CD4-positive, alpha-beta memory T cell (primary cell): ENCODE measurements at regions not wholly inside any gene's neighbourhood (a gene's known extent, or its start where the extent isn't known, plus 50 kb on each side); places are given as distances from the start of the nearest gene placed in this dataset.
"Not testable (repeated sequence)": the region's sequence is repeated elsewhere in the genome, so short reads cannot be mapped to it uniquely, and the experiment has no call there.

ENCODE experiments used
- CTCF ChIA-PET: fragments of 350-600 bp; sonication (Branson Sonifier 250); formaldehyde crosslinking; loops from one replicate; lab custom pipeline; 2021; ENCODE audit warnings: inconsistent platforms; ENCODE audit not compliant: partially characterized antibody; lab: Charles Lee
- POLR2A ChIA-PET: fragments of 350-600 bp; sonication (Branson Sonifier 250); formaldehyde crosslinking; loops from one replicate; lab custom pipeline; 2021; ENCODE audit not compliant: partially characterized antibody; lab: Charles Lee
- DNase-seq, 5 donors: peaks; one replicate each; pipeline versions ENCODE4 v3.0.0 to v3.0.0-alpha.2; 2020 to 2022; ENCODE audit warnings: mixed read lengths in 1 of 5
- H3K27ac ChIP-seq: one replicate; pipeline ENCODE4 v1.7.0; 2013; ENCODE audit warnings: low read depth, low read length
- H3K27me3 ChIP-seq: 2 replicates; pipeline ENCODE4 v1.7.0; 2013; ENCODE audit warnings: mild to moderate bottlenecking, low read length, moderate library complexity; ENCODE audit not compliant: insufficient read depth
- H3K36me3 ChIP-seq: 2 replicates; pipeline ENCODE4 v1.7.0; 2013; ENCODE audit warnings: mild to moderate bottlenecking, low read length, moderate library complexity; ENCODE audit not compliant: insufficient read depth
- H3K4me1 ChIP-seq: 2 replicates; pipeline ENCODE4 v1.7.0; 2013; ENCODE audit warnings: mild to moderate bottlenecking, low read length, moderate library complexity; ENCODE audit not compliant: insufficient read depth
- H3K4me3 ChIP-seq, 2 donors: one replicate each; pipeline ENCODE4 v1.7.0; 2013; ENCODE audit warnings: low read length in 2 of 2, mild to moderate bottlenecking in 1 of 2
- H3K9me3 ChIP-seq, 2 donors: one replicate each; pipeline ENCODE4 v1.7.0; 2013; ENCODE audit warnings: low read length in 2 of 2, control low read depth in 1 of 2; ENCODE audit not compliant: control insufficient read depth in 1 of 2
- H3K27ac Mint-ChIP-seq, 7 donors: one replicate each; pipeline ENCODE4 v1.8.0; 2020 to 2021; ENCODE audit warnings: mixed read lengths in 7 of 7, mild to moderate bottlenecking in 6 of 7, inconsistent platforms in 3 of 7, moderate library complexity in 3 of 7
- H3K27me3 Mint-ChIP-seq, 2 donors: one replicate each; pipeline ENCODE4 v1.8.0; 2020 to 2021; ENCODE audit warnings: mixed read lengths in 2 of 2
- H3K36me3 Mint-ChIP-seq, 2 donors: one replicate each; pipeline ENCODE4 v1.8.0; 2020 to 2021; ENCODE audit warnings: mixed read lengths in 2 of 2, inconsistent platforms in 1 of 2, mild to moderate bottlenecking in 1 of 2
- H3K4me1 Mint-ChIP-seq, 4 donors: one replicate each; pipeline ENCODE4 v1.8.0; 2020 to 2021; ENCODE audit warnings: mixed read lengths in 4 of 4, mild to moderate bottlenecking in 1 of 4
- H3K4me3 Mint-ChIP-seq, 8 donors: one replicate each; pipeline ENCODE4 v1.8.0; 2020 to 2021; ENCODE audit warnings: mixed read lengths in 8 of 8, mild to moderate bottlenecking in 7 of 8, moderate library complexity in 6 of 8, inconsistent platforms in 3 of 8
- H3K9me3 Mint-ChIP-seq, 8 donors: one replicate each; pipeline ENCODE4 v1.8.0; 2020 to 2021; ENCODE audit warnings: mixed read lengths in 8 of 8, mild to moderate bottlenecking in 5 of 8, inconsistent platforms in 3 of 8, moderate library complexity in 1 of 8
- intact Hi-C: fragments of 100-400 bp; cut with micrococcal nuclease; formaldehyde crosslinking; loops from one replicate; pipeline ENCODE4 v1.15.1; 2023

GRCh38 chr18:54465502-54465901 is 107.8 kb downstream of the C18orf54 start:
- H3K36me3 Mint-ChIP-seq, result no peaks in the 10 kb centered on the region
- H3K4me1 ChIP-seq, result no peaks in the 10 kb centered on the region
- H3K4me3 ChIP-seq, result no peak overlapping the region
- intact Hi-C loops, result no loop called here
- no peak for DNase-seq
- ChIA-PET CTCF (no interaction called here), POLR2A (no interaction called here)
- H3K4me3 Mint-ChIP-seq, result no peak overlapping the region
- H3K36me3 ChIP-seq, result no peaks in the 10 kb centered on the region
- H3K4me1 Mint-ChIP-seq, result no peaks in the 10 kb centered on the region
- H3K27ac ChIP-seq, result no peak overlapping the region
- H3K27me3 Mint-ChIP-seq, result peaks cover 0 to under 1% of the 10 kb centered on the region in 2 donors
- no peak overlapping the region for H3K27ac Mint-ChIP-seq
- no peaks in the 10 kb centered on the region for H3K9me3 ChIP-seq
- H3K9me3 Mint-ChIP-seq, result peaks cover 0 to 9% (median under 1%) of the 10 kb centered on the region in 8 donors
- H3K27me3 ChIP-seq, result no peaks in the 10 kb centered on the region

DNA sequence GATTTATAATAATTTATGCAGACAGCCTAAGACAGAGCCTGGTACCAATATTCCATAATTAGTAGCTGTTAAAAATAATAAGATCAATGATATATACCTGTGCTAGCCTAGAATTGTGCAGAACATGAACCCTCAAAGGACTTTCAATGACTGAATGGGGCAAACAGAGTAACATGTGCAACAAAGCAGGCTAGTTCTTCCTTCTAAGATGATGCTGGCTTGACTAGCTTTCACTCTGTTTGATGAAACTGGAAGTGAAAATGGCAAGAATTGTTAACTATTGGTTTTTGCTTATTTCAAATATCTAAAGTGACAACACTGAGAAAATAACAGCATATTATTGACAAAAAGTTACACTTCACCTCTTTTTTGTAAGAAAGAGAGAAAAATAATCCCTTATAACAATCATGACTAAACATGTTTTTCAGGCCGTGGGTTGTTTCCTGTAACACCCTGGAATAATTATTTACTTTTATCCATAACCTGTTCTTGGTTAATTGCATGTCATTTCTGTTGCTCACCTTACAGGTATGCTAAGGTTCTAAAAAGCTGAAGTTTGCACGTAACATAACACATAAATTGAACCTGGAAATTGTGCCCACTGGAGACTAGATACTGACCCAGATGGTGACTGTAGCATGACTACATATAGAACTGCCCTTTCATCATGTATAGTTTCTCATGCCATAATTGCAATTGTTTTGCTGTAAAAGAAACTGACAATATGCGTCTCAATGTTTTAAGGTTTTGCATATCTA is 108.7 kb downstream of the C18orf54 start:
- no peak overlapping the region for H3K27ac ChIP-seq
- CTCF ChIA-PET, result no interaction called here
- Mint-ChIP-seq H3K9me3 (peaks cover 0 to 9% (median under 1%) of the 10 kb centered on the region in 8 donors), H3K27me3 (peaks cover 3 to 5% of the 10 kb centered on the region in 2 donors), H3K4me1 (no peaks in the 10 kb centered on the region), H3K4me3 (no peak overlapping the region), H3K27ac (no peak overlapping the region), H3K36me3 (no peaks in the 10 kb centered on the region)
- no peak for DNase-seq
- intact Hi-C loops, result no loop called here
- POLR2A ChIA-PET, result no interaction called here
- H3K4me3 ChIP-seq, result no peak overlapping the region
- no peaks in the 10 kb centered on the region for H3K9me3 ChIP-seq
- H3K27me3 ChIP-seq, result no peaks in the 10 kb centered on the region
- no peaks in the 10 kb centered on the region for H3K36me3 ChIP-seq
- no peaks in the 10 kb centered on the region for H3K4me1 ChIP-seq

- H3K4me3 ChIP-seq, result no peak overlapping the region
- no peak overlapping the region for H3K4me3 Mint-ChIP-seq
- H3K4me1 ChIP-seq, result no peaks in the 10 kb centered on the region
- H3K27me3 Mint-ChIP-seq, result peaks cover 6 to 10% of the 10 kb centered on the region in 2 donors
- no peaks in the 10 kb centered on the region for H3K27me3 ChIP-seq
- DNase-seq, result no peak
- H3K9me3 ChIP-seq, result no peaks in the 10 kb centered on the region
- H3K27ac Mint-ChIP-seq, result no peak overlapping the region
- no peaks in the 10 kb centered on the region for H3K36me3 Mint-ChIP-seq
- intact Hi-C loops, result no loop called here
- peaks cover 0 to 2% (median 0%) of the 10 kb centered on the region in 8 donors for H3K9me3 Mint-ChIP-seq
- no peaks in the 10 kb centered on the region for H3K36me3 ChIP-seq
- ChIA-PET CTCF (no interaction called here), POLR2A (no interaction called here)
- H3K4me1 Mint-ChIP-seq, result no peaks in the 10 kb centered on the region
- H3K27ac ChIP-seq, result no peak overlapping the region
Measured at GRCh38 chr18:54479365-54479764, 111.7 kb upstream of the DYNAP start.

DNA sequence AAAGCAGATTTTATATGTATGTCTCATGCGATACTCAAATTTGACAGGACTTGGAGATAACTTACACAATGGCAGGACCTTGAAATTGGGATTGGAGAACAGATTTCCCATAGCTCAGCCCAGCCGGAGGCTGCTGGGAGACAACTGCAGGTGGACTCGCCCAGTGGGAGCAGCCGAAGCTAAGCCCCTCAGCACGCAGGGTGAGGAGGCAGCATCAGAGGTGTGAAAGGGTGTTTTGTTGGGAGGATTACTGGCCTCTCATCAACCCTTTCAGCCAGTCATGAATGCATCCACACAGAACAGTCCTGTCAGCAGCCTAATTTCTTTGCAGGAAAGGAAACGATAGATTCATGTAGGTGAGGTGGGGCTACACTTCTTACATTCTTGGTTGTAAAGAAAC is 110.4 kb upstream of the DYNAP start:
- CTCF ChIA-PET, result no interaction called here

GRCh38 chr18:54502451-54502850 is 88.6 kb upstream of the DYNAP start:
- H3K36me3 ChIP-seq, intact Hi-C loops, H3K4me1 Mint-ChIP-seq, H3K27ac ChIP-seq, H3K4me1 ChIP-seq, DNase-seq, H3K4me3 Mint-ChIP-seq, H3K27me3 ChIP-seq, H3K4me3 ChIP-seq, H3K36me3 Mint-ChIP-seq, H3K27ac Mint-ChIP-seq, H3K9me3 ChIP-seq, H3K27me3 Mint-ChIP-seq, CTCF ChIA-PET, H3K9me3 Mint-ChIP-seq, POLR2A ChIA-PET: not testable (repeated sequence)

More for the DNA sequence above, 110.4 kb upstream of the DYNAP start:
- DNase-seq, result no peak
- H3K36me3 ChIP-seq, result no peaks in the 10 kb centered on the region
- Mint-ChIP-seq H3K4me3 (no peak overlapping the region), H3K9me3 (peaks cover 0 to 2% (median 0%) of the 10 kb centered on the region in 8 donors), H3K36me3 (no peaks in the 10 kb centered on the region), H3K27me3 (peaks cover 4 to 14% of the 10 kb centered on the region in 2 donors), H3K4me1 (no peaks in the 10 kb centered on the region), H3K27ac (no peak overlapping the region)
- no peak overlapping the region for H3K27ac ChIP-seq
- no peak overlapping the region for H3K4me3 ChIP-seq
- H3K27me3 ChIP-seq, result no peaks in the 10 kb centered on the region
- H3K4me1 ChIP-seq, result no peaks in the 10 kb centered on the region
- no peaks in the 10 kb centered on the region for H3K9me3 ChIP-seq
- intact Hi-C loops, result no loop called here
- POLR2A ChIA-PET, result no interaction called here

DNA sequence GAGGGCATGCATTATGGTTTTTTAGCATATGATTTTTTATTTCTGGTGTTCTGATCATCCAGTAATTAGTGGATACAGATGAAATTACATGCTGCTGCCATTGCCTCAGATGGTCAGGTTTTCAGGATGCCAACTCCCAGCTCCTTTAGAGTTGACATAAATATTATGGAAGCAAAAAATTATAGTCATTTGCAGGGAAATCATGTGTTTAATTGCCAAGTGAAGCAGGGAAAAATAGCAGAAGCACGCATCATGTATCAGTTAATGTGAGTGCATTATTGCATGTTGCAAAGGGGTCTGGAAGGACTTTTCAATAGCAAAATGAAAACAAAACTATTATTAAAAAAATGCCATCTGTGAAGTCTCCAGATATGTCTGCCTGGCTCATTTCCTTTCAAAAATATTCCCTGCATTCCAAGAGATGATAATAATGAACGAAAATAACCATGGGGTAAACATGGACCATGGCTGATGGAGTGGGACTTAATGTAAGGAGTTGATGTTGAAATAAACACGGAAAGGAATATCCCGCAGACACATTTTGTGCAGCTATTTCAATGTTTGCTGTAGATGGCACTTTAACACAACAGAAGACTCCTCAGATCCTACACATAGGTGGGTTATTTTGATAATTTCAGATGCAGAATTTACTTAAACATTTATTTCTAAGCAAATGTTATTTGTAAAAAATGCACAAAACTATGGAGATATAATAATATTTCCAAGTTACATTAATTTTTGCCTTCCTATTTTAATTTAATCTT is 87.7 kb upstream of the DYNAP start:
- H3K9me3 Mint-ChIP-seq, result no peaks in the 10 kb centered on the region
- H3K4me1 Mint-ChIP-seq, result no peaks in the 10 kb centered on the region
- CTCF ChIA-PET, result no interaction called here
- DNase-seq, result no peak
- Histone ChIP-seq H3K36me3 (no peaks in the 10 kb centered on the region), H3K4me1 (no peaks in the 10 kb centered on the region), H3K9me3 (no peaks in the 10 kb centered on the region), H3K4me3 (no peak overlapping the region), H3K27me3 (no peaks in the 10 kb centered on the region), H3K27ac (no peak overlapping the region)
- no peaks in the 10 kb centered on the region for H3K36me3 Mint-ChIP-seq
- intact Hi-C loops, result no loop called here
- POLR2A ChIA-PET, result no interaction called here
- peaks cover 2 to 4% of the 10 kb centered on the region in 2 donors for H3K27me3 Mint-ChIP-seq
- H3K27ac Mint-ChIP-seq, result no peak overlapping the region
- H3K4me3 Mint-ChIP-seq, result no peak overlapping the region

DNA sequence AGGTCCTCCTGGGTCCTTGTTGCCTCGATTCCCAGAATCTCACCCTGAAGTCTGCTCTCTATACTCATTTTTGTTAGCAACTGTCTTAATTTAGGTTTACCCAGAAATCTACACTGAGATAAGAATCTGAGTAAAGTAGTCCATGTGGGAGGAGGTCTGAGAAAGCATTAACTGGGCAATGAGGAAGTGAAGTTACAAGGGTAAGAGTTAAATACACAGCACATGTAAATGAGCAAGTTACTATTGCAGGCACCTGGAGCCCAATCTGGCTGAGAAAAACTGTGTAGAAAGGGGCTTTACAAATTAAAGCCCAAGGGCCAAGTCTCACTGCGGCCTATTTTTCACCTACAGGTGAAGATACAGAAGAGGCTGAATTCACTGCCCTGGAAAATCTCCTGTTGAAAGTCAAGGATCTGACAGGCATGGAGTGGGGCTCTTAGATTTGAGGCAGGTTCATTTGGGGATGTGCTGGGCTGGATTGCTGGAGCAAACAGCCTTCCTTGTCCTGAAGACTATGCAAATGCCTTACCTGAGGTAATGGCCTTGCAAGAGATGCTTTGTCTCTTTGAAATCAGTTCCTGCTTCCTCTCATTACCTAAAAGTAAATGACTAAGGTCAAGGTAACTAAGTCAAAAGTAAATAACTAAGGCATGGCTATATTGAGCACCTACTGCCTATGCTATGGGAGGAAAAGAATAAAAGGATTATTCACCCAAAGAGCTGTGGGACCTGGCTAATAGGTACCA is 84.4 kb upstream of the DYNAP start:
- intact Hi-C loops, result no loop called here
- Mint-ChIP-seq H3K4me1 (no peaks in the 10 kb centered on the region), H3K27ac (no peak overlapping the region), H3K27me3 (peaks cover 6 to 7% of the 10 kb centered on the region in 2 donors), H3K9me3 (no peaks in the 10 kb centered on the region), H3K36me3 (no peaks in the 10 kb centered on the region), H3K4me3 (no peak overlapping the region)
- H3K4me1 ChIP-seq, result no peaks in the 10 kb centered on the region
- no peaks in the 10 kb centered on the region for H3K9me3 ChIP-seq
- H3K4me3 ChIP-seq, result no peak overlapping the region
- H3K36me3 ChIP-seq, result no peaks in the 10 kb centered on the region
- H3K27ac ChIP-seq, result no peak overlapping the region
- ChIA-PET CTCF (no interaction called here), POLR2A (no interaction called here)
- no peak for DNase-seq
- H3K27me3 ChIP-seq, result no peaks in the 10 kb centered on the region
